SIG-M5 treated with dmso at 0.1 percent for 504 hours (cell line): ENCODE measurements at regions not wholly inside any gene's neighbourhood (a gene's known extent, or its start where the extent isn't known, plus 50 kb on each side); places are given as distances from the start of the nearest gene placed in this dataset.

Source experiments
- DNase-seq: peaks from one replicate; lab custom pipeline; 2025; ENCODE audit not compliant: unreplicated experiment; lab: John Stamatoyannopoulos, UW

DNA sequence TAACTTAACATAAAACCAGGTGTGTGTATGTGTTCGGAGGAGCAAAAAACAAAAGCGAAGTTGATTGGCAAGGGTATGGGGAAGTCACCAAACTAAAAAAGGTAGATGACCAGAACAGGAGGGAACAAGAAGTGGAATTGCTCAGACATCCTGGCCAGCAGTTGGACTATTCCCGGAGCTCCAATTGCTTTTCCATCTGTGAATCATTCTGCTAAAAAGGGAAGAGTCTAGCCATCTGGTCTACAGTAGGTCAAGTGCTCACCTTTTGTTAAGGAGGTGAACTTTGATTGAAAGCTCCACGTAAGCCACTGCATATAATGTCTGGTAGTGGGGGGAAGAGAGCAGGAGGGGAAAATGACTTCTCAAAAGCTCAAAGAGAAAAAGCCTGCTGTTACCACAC, 50.0 kb upstream of the BET1 start:
- DNase-seq: no peak

DNA sequence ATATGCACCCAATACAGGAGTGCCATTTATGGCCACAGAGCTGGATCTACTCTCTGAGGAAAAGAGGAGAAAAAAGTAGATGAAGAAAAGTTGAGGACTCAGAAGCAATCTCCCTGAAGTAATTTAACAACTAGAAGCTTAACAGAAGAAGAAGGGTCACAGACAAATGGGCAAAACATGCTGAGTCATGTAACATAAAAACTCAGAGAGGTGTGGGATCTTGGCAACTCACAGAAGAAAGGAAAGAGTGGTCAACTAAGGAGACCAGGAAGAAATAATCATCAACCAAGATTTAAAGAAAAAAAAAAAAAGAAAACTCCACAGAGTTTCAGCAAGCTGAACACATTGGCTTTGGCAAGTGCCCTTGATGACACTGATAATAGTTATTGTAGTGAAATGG, 51.8 kb upstream of the BET1 start:
- no peak for DNase-seq

DNA sequence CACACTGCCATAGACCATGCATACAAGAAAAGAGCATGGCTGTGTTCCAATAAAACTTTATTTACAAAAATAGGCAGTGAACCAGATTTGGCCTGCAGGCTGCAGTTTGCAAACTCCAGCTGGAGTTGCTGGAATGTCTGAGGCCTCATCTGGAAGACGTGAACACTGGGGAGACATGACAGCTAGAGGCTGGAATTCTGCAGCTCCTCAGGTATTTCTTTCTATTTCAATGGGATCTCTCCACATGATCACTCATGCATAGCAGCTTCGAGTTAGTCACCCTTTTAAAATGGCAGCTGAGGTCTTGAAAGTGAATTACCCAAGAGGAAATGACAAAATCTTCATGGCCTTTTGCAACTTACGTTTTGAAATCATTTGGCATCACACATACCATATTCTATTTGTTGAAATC, 52.6 kb upstream of the BET1 start:
- peak; percentile 50 for DNase-seq

DNA sequence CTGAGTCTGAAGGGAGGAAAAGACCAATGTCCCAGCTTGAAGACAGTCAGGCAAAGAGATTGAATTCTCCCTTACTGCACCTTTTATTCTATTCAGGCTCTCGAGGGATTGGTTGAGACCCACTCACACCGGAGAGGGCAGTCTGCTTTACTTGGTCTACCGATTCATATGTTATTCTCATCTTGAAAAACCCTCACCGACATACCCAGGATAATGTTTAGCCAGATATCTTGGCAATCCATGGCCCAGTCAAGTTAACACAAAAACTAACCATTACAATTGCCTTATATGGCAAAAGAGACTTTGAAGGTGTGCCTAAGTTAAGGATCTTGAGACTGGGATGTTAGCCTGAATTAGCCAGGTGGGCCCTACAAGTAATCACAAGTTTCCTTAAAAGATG, 53.8 kb upstream of the BET1 start:
- DNase-seq: no peak

DNA sequence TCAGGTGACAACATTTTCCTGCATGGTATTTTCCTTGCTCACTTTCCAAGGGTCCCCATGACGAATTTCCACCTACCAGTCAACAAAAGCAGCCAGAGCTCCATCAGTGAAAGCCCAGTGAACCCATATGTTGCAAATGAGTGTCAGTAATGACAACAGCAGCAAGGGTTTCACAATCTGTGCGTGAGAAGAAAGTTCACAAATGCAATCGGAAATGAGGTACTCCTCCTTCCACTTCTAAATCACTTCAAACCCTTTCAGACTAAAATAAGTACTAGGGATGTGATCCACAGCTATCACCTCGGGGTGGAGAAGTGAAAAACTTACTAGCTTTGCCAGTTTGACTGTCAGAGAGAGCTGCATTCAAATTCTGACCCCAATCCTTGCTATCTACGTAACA, 55.6 kb upstream of the BET1 start:
- DNase-seq: peak; percentile 41

DNA sequence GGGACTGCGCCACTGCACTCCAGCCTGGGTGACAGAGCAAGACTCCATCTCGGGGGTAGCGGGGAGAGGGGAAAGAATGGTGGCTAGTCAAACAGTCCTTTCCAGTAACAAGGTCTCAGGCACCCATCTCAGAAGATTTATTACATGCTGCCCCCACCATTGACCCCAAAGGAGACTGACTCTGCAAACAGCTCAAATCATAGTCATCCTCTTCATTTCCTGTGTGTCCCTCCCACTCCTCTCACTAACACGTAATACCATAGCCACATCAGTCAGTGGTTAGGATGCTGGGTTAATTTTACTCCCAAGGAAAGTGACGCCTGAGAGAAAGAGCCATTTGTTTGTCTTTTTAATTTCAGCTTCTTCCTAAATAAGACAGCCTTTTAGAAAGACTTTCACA, 56.6 kb upstream of the BET1 start:
- DNase-seq: no peak

DNA sequence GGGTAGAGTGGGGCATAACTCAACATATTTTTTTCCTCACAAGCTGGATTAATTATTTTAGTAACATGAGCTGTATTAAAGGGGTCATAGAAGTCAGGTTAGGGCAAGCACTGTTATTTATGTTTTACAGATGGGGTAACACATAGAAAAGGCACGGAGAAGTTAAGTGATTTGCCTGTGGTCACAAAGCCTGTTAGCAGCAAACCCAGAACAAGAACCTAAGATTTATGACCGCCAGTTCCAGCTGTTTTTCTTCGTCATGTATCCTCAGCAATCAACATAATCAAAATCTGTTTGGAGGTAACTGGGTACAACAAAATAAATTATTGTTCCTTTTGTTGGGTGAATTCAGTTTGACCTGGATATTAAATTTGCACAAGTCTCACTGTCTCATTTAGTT, 57.2 kb upstream of the BET1 start:
- DNase-seq: no peak

DNA sequence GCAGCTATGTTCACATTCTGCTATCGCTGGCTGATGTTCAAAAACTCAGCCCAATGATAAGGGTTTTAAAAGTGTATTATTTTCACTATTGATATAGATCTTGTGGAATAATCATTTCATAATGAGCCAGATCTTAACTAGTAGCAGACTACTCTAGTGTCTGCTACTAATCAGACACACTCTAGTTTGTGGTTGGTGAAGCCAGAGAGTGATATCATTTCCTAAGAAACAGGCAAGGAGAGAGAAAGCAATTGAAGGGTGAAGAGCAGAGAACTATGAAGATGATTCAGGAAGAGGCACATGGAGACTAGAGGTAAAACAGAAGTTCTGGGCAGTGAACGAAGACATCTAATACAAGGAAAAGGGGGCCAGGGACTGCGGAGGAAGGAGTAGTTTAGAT, 58.2 kb upstream of the BET1 start:
- no peak for DNase-seq

DNA sequence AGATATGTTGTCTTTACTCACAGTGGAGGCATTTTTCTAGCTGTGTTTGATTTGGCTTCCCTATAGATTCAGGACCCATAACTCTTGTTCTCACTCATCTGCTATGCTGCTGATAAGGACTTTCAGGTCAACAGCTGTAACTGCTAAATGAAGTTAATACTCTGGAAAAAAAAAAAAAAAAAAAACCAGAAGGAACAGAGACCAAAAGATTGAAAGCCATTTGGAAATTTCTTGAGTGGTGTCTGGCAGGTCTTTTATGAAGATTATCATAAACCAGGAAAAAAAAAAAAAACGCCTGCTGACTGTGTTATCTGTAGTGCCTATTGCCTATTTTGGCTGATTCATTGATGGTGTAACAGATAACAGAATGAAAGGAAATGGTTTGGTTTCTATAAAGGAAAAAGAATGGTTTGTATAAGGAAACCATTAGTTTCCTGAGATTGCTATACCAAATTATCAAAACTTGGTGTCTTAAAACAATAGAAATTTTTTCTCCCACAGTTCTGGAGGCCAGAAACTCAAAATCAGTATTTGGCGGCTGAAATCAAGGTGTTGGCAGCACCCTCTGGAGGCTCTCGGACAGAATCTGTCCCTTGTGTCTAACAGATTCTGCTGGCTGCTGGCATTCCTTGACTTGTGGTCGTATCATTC, 60.5 kb upstream of the BET1 start:
- DNase-seq: no peak

DNA sequence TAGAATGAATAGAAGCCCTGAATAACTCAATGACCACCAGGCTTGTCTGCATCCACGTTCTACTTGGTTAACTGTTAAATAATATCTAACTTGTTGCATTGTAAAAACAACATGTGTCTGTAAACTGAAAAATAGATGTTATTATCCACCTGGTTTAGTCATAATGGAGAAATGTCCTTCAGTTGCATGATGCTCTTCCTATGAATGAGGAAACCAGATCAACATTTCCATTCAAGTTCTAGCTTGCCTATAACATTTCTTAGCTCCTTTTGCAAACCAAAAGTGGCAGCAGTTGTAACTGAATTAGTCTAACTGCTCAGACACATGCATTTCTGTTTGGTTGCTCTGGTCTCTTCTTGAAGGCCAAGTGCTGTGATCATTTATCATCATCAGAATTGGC, 62.9 kb upstream of the BET1 start:
- no peak for DNase-seq

DNA sequence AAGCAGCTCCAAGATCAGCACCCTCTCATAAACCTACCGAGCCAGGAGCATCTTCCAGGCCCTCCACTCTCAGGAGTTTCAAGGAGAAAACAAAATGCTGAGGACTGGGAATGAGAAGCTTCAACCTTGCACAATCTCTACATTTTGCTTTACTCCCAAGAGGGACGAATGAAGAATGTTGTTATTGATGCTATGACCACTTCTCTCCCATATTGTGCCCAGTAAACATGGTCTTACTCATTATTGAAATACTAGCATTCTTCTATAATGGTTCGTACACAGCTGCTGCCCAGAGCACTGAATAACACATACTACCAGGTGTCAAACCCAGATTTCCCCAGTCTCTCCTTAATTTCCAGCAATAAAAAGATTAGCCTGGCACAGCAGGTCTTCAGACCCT, 63.4 kb upstream of the BET1 start:
- no peak for DNase-seq

DNA sequence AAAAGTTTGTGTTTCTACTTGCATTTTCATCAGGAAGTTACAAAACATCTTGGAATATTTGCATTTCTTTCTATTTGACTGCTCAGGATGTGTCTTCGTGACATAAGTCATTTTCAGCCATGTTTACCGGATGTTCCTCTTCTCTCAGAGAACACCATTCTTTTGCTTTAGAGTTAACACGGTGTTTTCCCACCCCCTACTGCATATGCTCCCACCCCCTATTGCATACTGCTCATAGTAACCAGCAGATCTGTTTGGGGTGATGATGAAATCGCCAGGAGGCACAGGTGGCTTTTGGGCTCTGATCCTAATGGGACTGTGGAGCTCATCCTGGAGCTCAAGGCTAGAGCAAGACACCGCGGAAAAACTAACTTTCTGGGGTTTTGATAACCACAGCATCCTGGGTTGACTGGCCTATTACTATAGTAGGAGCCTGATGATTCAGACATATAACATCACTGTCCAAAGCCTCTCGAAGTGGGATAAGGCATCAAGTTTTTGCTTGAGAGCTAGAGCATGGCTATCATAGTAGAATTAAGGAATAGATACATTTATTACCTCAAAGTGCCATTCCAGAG, 65.1 kb upstream of the BET1 start:
- no peak for DNase-seq

DNA sequence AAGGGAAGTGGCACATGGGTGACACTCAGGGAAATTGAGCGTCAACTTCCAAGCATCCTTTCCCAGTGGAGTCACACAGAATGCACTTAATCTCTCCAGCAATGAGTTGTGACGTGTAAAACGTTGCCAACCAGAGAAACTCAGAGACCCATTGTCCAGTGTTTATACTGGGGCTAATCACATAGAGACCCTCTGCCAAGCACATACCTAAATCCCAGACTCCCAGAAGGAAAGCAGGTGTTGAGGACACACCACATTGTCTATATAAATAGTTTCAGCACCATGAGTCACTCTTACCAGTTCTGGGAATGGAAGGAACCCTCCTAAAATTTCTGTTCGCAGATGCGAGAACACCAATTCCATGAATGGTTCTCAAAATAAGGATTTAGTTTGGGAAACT, 76.4 kb upstream of the BET1 start:
- no peak for DNase-seq

DNA sequence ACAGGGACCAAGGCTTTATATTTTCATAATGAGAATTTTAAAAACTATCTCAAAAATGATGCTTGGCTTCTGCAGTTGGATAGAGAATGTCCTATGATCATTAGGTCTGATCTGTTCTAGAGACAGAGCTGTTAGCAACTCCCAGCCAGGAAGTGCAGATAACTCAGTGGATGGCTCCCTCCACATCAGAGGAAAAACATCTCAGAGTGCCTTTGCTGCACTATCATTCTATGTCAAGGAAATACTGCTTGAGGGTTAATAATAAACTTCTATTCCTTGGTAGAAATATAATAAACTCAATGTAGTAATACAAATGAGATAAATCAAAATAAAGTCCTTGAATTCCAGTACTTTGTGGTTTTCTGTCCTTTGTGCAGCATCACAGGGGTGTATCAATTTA, 78.0 kb upstream of the BET1 start:
- no peak for DNase-seq

DNA sequence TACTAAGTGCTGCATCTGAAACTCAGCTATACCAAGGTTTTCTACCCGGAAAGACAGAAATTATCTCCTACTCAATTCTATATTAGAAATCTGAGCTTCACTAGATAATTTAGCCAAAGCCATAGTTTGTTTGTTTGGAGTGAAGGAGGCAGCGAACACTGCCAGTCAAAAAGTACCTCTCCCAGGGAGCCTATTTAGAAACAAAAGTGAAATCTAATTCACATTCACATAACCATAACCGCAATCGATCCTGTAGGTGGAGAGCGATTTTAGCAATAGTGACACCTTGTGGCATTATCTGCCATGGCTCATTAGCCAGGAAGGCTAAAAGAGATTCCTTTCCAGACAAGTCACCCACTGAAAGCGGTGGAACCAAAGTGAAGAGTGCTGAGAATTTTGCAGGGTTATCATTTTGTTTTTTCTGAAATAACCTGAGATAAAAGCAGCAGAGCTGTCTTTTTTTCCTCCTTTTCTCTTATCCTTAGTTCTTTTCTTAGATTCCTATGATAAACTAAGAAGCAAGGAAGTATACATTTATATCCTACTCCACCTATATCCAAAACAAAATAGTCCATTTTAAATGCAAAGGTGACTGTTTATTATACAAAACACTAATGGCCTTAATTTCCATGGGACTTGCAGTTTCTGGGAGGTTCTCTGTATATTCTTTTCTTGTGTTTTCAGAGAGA, 83.7 kb upstream of the BET1 start:
- peak; percentile 39 for DNase-seq

DNA sequence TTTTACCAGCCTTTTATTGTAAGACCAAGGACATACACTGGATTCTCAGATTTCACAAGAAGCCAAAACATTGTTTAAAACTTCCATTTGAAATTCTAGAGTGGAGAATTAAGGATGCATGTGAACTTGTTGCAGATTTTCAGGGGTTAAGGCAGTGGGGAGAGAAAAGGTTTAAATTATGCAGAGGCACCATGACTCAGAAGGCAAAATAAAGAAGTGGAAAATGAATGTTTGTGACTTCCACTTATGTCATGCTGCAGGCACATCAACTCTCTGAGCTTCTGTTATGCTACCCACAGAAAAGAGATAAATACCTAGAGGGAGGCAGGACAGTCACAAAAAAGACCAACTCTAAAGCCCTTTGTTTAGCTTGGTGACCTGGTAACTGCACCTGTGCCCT, 84.4 kb upstream of the BET1 start:
- no peak for DNase-seq

DNA sequence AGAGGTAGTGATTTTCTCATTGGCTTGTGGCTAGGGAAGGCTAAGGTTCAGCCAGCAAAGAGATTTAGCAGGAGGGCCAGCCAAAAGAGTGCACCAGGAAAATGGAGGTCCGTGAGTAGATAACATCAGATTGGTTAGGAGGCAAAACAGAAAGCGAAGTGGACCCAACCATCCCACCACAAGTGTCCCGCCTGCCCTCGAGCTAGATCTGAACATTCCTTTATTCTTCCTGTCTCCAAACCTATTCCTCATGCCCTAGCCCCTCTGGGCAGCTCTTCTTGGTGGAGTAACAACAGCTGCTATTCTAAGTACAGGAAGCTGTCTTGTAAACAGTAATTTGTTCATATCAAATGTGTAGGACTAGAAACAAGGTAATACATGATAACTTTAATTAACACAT, 85.7 kb upstream of the BET1 start:
- no peak for DNase-seq

DNA sequence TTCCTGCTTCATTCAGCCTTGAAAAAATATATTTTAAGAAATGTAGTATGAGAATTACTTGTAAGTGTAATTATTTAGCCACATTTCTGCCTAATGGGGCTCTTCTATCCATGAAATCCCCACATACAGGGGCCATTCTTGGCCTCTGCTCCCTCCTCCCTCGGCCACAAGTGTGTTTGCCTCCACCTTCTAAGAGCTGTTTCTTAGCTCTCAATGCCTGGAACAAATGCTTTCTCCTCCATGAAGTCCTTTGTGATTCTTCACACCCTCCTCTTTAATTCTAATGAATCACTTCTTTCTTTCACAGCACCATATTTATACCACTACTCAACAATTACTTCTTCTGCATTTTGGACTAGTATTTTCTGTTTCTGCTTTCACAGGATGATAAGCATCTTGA, 88.8 kb upstream of the BET1 start:
- DNase-seq: no peak

DNA sequence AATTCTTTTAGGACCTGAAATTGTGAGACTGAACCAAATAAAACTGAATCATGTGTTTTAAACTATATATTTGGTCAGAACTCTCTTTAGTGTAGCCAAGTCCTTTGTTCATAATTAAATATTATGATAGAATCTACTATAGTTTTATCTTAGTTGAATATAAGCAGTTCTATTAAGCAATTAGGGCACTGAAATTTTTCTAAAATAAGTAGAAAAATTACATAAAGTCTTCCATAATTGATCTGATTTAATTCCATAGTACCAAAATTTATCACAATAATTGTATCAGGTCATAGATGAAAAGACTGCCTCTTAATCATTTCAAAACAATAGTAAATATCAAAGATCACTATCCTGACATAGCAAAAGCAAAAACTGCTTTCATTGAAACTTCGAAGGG, 90.1 kb upstream of the BET1 start:
- no peak for DNase-seq

DNA sequence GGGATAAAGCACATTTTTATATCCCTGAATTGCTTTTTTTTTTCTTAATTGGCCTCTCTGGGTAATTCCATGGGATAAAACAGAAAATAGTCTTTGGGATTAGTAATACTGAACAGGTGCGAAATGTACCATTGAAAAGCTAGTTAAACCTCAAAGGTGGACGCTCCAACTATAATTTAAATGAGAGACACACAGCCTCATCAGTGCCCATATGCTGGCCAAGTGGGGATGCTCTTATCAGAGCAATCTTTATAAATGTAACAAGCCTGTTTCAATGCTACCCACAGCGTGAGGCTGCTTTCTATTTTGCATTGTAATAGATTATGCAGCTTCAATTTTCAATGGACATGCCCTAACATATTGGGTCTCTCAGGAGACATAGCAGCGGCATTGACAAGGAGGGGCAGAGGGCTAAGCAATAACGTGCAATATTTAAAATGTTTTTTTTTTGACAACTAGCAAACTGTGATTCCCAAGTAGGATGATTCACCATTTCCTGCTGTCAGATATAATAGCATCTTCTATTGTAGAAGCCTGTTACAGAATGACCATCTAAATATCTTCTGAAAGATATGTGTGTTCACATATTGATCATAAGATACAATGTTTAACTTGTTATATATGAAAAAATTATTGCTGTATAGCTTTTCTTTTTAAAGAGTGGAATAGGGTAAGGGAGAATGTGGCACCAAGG, 91.3 kb upstream of the BET1 start:
- no peak for DNase-seq

DNA sequence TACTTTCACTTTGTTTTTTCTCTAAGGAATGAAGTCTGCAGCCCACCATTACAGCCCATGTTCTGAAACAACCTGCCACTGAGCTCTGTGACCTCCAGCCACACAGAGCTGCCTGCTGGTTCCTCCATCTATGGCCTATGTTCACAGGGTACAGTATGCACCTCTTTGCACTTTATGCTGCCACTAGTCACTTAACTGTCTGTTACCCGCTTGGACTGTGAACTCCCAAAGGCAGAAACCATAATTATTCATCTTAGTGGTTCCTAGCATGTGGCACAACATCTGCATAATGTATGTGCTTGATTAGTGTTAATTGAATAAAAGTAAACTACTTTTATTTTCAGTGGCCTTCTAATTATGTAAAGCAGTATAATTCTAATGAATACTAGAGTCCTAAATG, 95.5 kb upstream of the BET1 start:
- DNase-seq: no peak

DNA sequence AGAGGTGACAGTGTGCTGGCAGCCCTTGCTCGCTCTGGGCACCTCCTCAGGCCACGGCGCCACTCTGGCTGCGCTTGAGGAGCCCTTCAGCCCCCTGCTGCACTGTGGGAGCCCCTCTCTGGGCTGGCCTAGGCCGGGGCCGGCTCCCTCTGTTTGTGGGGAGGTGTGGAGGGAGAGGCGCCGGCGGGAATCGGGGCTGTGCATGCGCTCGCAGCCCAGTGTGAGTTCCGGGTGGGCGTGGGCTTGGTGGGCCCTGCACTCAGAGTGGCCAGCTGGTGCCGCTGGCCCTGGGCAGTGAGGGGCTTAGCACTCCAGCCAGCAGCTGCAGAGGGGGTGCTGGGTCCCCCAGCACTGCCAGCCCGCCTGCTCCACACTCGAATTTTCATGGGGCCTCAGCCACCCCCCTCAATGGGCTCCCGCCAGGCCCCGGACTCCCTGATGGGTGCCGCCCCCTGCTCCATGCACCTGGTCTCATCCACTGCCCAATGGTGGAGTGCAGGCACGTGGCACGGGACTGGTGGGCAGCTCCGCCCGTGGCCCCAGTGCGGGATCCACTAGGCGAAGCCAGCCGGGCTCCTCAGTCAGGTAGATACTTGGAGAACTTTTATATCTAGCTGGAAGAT, 96.7 kb upstream of the BET1 start:
- no peak for DNase-seq
